PFSK-1 (cell line): ENCODE measurements at regions not wholly inside any gene's neighbourhood (a gene's known extent, or its start where the extent isn't known, plus 50 kb on each side); places are given as distances from the start of the nearest gene placed in this dataset.

Experiments
- POLR2AphosphoS5 ChIP-seq: IDR thresholded peaks from 2 replicates; pipeline ENCODE4 v1.6.1; 2012; ENCODE audit warnings: low read depth, mild to moderate bottlenecking, control low read depth, low read length, moderate library complexity
- REST ChIP-seq, 2 experiments: IDR thresholded peaks; 2 replicates each; pipeline versions ENCODE4 v1.6.1 to v1.8.0; 2011 to 2012; ENCODE audit warnings: low read depth in 2 of 2, low read length in 2 of 2, control low read depth in 1 of 2, inconsistent platforms in 1 of 2, mild to moderate bottlenecking in 1 of 2, moderate library complexity in 1 of 2; ENCODE audit not compliant: insufficient read depth in 1 of 2

GRCh38 chr9:14014218-14014617 is 299.7 kb downstream of the NFIB start:
- no peak for TF ChIP-seq POLR2AphosphoS5
- TF ChIP-seq REST (IDR thresholded peaks at IDR 0.05; ENCODE audit: insufficient read depth in 1 of 2, low read depth in 2 of 2, low read length in 2 of 2) = no peak
